NB4 (cell line): ENCODE measurements at regions not wholly inside any gene's neighbourhood (a gene's known extent, or its start where the extent isn't known, plus 50 kb on each side); places are given as distances from the start of the nearest gene placed in this dataset.

Experiments
- MYC ChIP-seq: IDR thresholded peaks from 2 replicates; pipeline ENCODE4 v1.6.1; 2011; ENCODE audit warnings: low read depth, low read length
- POLR2A ChIP-seq: IDR thresholded peaks from 2 replicates; pipeline ENCODE4 v1.6.1; 2011; ENCODE audit warnings: mild to moderate bottlenecking; ENCODE audit not compliant: insufficient read length; ENCODE audit errors: extremely low read depth
- TF ChIP-seq, protein P1 (sequence below): IDR thresholded peaks from one replicate; pipeline ENCODE4 v1.5.1; 2012; ENCODE audit warnings: low read depth, low read length
- TF ChIP-seq, protein P2 (sequence below): IDR thresholded peaks from 2 replicates; pipeline ENCODE4 v1.6.1; 2011; ENCODE audit warnings: low read depth, low read length

DNA sequence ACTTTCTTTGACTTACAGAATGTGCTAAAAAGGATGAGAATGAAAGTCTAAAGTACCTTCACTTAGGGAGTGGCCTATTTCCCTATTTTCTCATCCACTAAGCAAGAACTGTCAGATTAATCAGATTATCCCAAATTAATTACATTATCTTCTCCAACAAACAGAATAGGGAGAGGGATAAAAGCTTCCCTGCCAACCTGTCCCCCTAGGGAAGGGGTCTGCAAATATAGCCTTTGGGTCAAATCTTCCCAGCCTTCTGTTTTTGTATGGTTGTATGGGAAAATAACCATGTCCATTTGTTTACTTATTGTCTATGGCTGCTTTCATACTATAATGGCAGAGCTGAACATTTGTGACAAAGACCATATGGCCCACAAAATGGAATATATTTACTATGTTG is 57.1 kb upstream of the USP38 start:
- TF ChIP-seq, protein P1, sequence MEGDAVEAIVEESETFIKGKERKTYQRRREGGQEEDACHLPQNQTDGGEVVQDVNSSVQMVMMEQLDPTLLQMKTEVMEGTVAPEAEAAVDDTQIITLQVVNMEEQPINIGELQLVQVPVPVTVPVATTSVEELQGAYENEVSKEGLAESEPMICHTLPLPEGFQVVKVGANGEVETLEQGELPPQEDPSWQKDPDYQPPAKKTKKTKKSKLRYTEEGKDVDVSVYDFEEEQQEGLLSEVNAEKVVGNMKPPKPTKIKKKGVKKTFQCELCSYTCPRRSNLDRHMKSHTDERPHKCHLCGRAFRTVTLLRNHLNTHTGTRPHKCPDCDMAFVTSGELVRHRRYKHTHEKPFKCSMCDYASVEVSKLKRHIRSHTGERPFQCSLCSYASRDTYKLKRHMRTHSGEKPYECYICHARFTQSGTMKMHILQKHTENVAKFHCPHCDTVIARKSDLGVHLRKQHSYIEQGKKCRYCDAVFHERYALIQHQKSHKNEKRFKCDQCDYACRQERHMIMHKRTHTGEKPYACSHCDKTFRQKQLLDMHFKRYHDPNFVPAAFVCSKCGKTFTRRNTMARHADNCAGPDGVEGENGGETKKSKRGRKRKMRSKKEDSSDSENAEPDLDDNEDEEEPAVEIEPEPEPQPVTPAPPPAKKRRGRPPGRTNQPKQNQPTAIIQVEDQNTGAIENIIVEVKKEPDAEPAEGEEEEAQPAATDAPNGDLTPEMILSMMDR = no peak
- TF ChIP-seq POLR2A (no peak), MYC (no peak)
- TF ChIP-seq, protein P2, sequence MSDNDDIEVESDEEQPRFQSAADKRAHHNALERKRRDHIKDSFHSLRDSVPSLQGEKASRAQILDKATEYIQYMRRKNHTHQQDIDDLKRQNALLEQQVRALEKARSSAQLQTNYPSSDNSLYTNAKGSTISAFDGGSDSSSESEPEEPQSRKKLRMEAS = no peak
